GM23248 (cell line): ENCODE measurements at regions not wholly inside any gene's neighbourhood (a gene's known extent, or its start where the extent isn't known, plus 50 kb on each side); places are given as distances from the start of the nearest gene placed in this dataset.

Source experiments
- EZH2 ChIP-seq: fragments of 200-600 bp; sonication (generic); IDR thresholded peaks from 2 replicates; pipeline ENCODE4 v1.6.1; 2018; ENCODE audit warnings: antibody characterized with exemption, mild to moderate bottlenecking; ENCODE audit not compliant: insufficient read depth, poor library complexity, severe bottlenecking
- EZH2phosphoT487 ChIP-seq: fragments of 200-600 bp; sonication (generic); IDR thresholded peaks from 2 replicates; pipeline ENCODE4 v1.6.1; 2018; ENCODE audit warnings: antibody characterized with exemption, moderate library complexity, mild to moderate bottlenecking, low read depth; ENCODE audit not compliant: insufficient read depth

DNA sequence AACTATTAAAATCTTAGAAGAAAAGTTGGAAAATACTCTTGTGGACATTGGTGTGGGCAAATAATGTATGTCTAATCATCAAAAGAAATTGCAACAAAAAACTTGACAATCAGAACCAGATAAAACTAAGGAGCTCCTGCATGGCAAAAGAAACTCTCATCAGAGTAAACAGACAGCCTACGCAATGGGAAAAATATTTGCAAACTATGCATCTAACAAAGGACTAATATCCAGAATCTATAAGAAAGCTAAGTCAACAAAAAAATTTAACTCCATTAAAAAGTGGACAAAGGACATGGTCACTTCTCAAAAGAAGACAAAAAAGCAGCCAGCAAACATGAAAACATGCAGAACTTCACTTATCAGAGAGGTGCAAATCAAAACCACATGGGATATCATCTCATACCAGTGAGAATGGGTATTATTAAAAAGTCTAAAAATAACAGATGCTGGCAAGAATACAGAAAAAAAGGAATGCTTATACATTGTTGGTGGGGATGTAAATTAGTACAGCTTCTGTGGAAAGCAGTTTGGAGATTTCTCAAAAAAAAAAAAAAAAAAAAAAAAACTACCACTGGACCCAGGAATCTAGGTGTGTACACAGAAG is 99.7 kb upstream of the TOP3B start:
- TF ChIP-seq EZH2 (no peak), EZH2phosphoT487 (no peak)
